ENCODE measurements at regions not wholly inside any gene's neighbourhood (a gene's known extent, or its start where the extent isn't known, plus 50 kb on each side); places are given as distances from the start of the nearest gene placed in this dataset.

- no peak for ATAC-seq
- TF ChIP-seq ZFP30 (CRISPR knock-in tag; IDR thresholded peaks at IDR 0.05) (no peak), ZFP3 (CRISPR knock-in tag; IDR thresholded peaks at IDR 0.05) (no peak), ZNF8 (CRISPR knock-in tag; IDR thresholded peaks at IDR 0.05) (no peak), CSDC2 (CRISPR knock-in tag; IDR thresholded peaks at IDR 0.05) (no peak), TSHZ2 (CRISPR knock-in tag; IDR thresholded peaks at IDR 0.05) (no peak), TCF4 (CRISPR knock-in tag; IDR thresholded peaks at IDR 0.05; ENCODE audit: borderline replicate concordance) (no peak), POU6F1 (CRISPR knock-in tag; IDR thresholded peaks at IDR 0.05; ENCODE audit: borderline replicate concordance, low read depth) (no peak), ZNF70 (CRISPR knock-in tag; IDR thresholded peaks at IDR 0.05) (no peak), ZC3H10 (CRISPR knock-in tag; IDR thresholded peaks at IDR 0.05) (no peak), OSR1 (CRISPR knock-in tag; IDR thresholded peaks at IDR 0.05) (no peak), ESRRG (CRISPR knock-in tag; IDR thresholded peaks at IDR 0.05) (no peak), PPARA (CRISPR knock-in tag; IDR thresholded peaks at IDR 0.05; ENCODE audit: borderline replicate concordance) (no peak), CSRNP3 (CRISPR knock-in tag; IDR thresholded peaks at IDR 0.05) (no peak), RARB (CRISPR knock-in tag; IDR thresholded peaks at IDR 0.05) (no peak), ZNF565 (CRISPR knock-in tag; conservative IDR thresholded peaks at IDR 0.05; ENCODE audit: low read depth) (no peak), TOX (CRISPR knock-in tag; IDR thresholded peaks at IDR 0.05; ENCODE audit: borderline replicate concordance) (no peak), SNAI2 (CRISPR knock-in tag; IDR thresholded peaks at IDR 0.05) (no peak)
Measured at GRCh38 chr10:8581521-8582225, 527.2 kb downstream of the GATA3 start.

- TF ChIP-seq CREB5 (CRISPR knock-in tag; IDR thresholded peaks at IDR 0.05; ENCODE audit: low read depth) = no peak
- TF ChIP-seq BACH2 (CRISPR knock-in tag; IDR thresholded peaks at IDR 0.05; ENCODE audit: borderline replicate concordance) = no peak
- TF ChIP-seq SNAI2 (CRISPR knock-in tag; IDR thresholded peaks at IDR 0.05) = no peak
- TF ChIP-seq ZC3H10 (CRISPR knock-in tag; IDR thresholded peaks at IDR 0.05) = no peak
- no peak for TF ChIP-seq ZFP30 (CRISPR knock-in tag; IDR thresholded peaks at IDR 0.05)
- TF ChIP-seq ESRRG (CRISPR knock-in tag; IDR thresholded peaks at IDR 0.05) = no peak
- TF ChIP-seq ZNF8 (CRISPR knock-in tag; IDR thresholded peaks at IDR 0.05) = no peak
- TF ChIP-seq ZNF70 (CRISPR knock-in tag; IDR thresholded peaks at IDR 0.05) = no peak
- no peak for TF ChIP-seq ZFP3 (CRISPR knock-in tag; IDR thresholded peaks at IDR 0.05)
- TF ChIP-seq GLIS3 (CRISPR knock-in tag; IDR thresholded peaks at IDR 0.05) = no peak
- TF ChIP-seq RARB (CRISPR knock-in tag; IDR thresholded peaks at IDR 0.05) = no peak
- no peak for TF ChIP-seq ZNF565 (CRISPR knock-in tag; conservative IDR thresholded peaks at IDR 0.05; ENCODE audit: low read depth)
- TF ChIP-seq CSDC2 (CRISPR knock-in tag; IDR thresholded peaks at IDR 0.05) = no peak
- TF ChIP-seq CSRNP3 (CRISPR knock-in tag; IDR thresholded peaks at IDR 0.05) = no peak
- no peak for TF ChIP-seq POU6F1 (CRISPR knock-in tag; IDR thresholded peaks at IDR 0.05; ENCODE audit: borderline replicate concordance, low read depth)
- no peak for TF ChIP-seq OSR1 (CRISPR knock-in tag; IDR thresholded peaks at IDR 0.05)
- no peak for TF ChIP-seq PPARA (CRISPR knock-in tag; IDR thresholded peaks at IDR 0.05; ENCODE audit: borderline replicate concordance)
- no peak for TF ChIP-seq TSHZ2 (CRISPR knock-in tag; IDR thresholded peaks at IDR 0.05)
- no peak for ATAC-seq
Measured at GRCh38 chr10:8583096-8583495, 528.6 kb downstream of the GATA3 start.
